Hepatocyte (in vitro differentiated cells): ENCODE measurements at regions not wholly inside any gene's neighbourhood (a gene's known extent, or its start where the extent isn't known, plus 50 kb on each side); places are given as distances from the start of the nearest gene placed in this dataset.

Experiments used
- EZH2 ChIP-seq: fragments of 200-600 bp; sonication (generic); IDR thresholded peaks from 2 replicates; pipeline ENCODE4 v1.6.1; 2016; ENCODE audit warnings: antibody characterized with exemption, mild to moderate bottlenecking, borderline replicate concordance
- EZH2phosphoT487 ChIP-seq: fragments of 200-600 bp; sonication (generic); IDR thresholded peaks from one replicate; pipeline ENCODE4 v1.6.1; 2018; ENCODE audit warnings: antibody characterized with exemption, mild to moderate bottlenecking, low read depth, moderate library complexity; ENCODE audit not compliant: unreplicated experiment, severe bottlenecking
- TF ChIP-seq, protein P1 (sequence below): fragments of 200-600 bp; sonication (generic); IDR thresholded peaks from 2 replicates; pipeline ENCODE4 v1.5.1; 2016; ENCODE audit warnings: antibody characterized with exemption, mild to moderate bottlenecking; ENCODE audit not compliant: poor library complexity

DNA sequence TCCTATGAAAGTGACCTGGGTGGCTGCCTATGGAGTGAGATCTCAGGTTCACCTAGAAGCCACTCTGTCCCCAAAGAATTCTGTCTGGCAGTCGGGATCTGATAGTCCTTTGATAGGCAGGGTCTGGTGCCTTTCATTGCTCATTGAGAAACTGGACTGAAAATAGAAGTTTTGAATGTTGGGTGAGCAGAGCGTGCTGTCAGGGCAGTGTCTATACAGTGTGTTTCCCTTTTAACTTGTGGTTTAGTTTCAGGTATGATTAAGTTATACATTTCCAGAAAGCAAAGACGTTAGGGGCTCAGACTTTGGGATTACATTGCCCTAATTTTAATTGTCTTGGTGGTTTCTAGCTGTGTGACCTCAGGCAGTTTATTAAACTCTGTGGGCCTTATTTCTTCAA lies 111.3 kb upstream of the PAX6 start:
- TF ChIP-seq, protein P1, sequence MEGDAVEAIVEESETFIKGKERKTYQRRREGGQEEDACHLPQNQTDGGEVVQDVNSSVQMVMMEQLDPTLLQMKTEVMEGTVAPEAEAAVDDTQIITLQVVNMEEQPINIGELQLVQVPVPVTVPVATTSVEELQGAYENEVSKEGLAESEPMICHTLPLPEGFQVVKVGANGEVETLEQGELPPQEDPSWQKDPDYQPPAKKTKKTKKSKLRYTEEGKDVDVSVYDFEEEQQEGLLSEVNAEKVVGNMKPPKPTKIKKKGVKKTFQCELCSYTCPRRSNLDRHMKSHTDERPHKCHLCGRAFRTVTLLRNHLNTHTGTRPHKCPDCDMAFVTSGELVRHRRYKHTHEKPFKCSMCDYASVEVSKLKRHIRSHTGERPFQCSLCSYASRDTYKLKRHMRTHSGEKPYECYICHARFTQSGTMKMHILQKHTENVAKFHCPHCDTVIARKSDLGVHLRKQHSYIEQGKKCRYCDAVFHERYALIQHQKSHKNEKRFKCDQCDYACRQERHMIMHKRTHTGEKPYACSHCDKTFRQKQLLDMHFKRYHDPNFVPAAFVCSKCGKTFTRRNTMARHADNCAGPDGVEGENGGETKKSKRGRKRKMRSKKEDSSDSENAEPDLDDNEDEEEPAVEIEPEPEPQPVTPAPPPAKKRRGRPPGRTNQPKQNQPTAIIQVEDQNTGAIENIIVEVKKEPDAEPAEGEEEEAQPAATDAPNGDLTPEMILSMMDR, result no peak
- TF ChIP-seq EZH2 (no peak), EZH2phosphoT487 (no peak)
